ENCODE measurements at regions not wholly inside any gene's neighbourhood (a gene's known extent, or its start where the extent isn't known, plus 50 kb on each side); places are given as distances from the start of the nearest gene placed in this dataset.

DNA sequence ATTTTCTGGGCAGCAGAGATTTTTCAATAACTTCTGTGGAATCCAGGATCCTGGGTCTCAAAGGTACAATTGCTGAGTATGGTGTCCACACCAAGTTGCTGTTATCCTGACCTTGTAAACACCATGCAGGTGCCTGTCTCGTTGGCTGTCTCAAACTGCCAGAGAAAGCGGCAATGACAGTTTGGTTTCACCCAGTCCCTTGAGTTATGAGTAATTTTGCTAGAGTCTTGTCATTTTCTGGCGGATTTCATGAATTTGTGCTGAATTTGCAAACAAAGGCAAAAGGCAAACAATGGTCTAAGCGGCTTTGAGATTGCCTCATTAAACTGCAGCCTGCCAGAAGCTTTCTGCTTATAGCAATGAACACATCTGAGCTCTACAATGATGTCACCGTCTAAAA lies 847.9 kb downstream of the RAB28 start:
- Mint-ChIP-seq H3K27me3 (ENCODE audit: low read depth) (peaks cover 3% of the 10 kb centered on the region; the same call in 1 of the 2 replicates), H3K27ac (no peak overlapping the region), H3K4me1 (peaks cover 8% of the 10 kb centered on the region), H3K9me3 (peaks cover 25% of the 10 kb centered on the region), H3K36me3 (peaks cover 21% of the 10 kb centered on the region), H3K4me3 (no peak overlapping the region)
- DNase-seq (ENCODE audit: low spot score) (no peak), ATAC-seq (no peak)
- CTCF ChIA-PET, result no interaction called here
- TF ChIP-seq IRF2 (CRISPR knock-in tag; IDR thresholded peaks at IDR 0.05; ENCODE audit: borderline replicate concordance, low read depth), result no peak
- no peak for TF ChIP-seq ATF2 (CRISPR knock-in tag; IDR thresholded peaks at IDR 0.05; ENCODE audit: borderline replicate concordance, low read depth)
- no peak for TF ChIP-seq MYBL2 (CRISPR knock-in tag; IDR thresholded peaks at IDR 0.05)
- TF ChIP-seq GTF2I (CRISPR knock-in tag; conservative IDR thresholded peaks at IDR 0.05), result no peak
- no peak for TF ChIP-seq NR1H2 (CRISPR knock-in tag; IDR thresholded peaks at IDR 0.05)
- no peak for TF ChIP-seq ZNF396 (CRISPR knock-in tag; IDR thresholded peaks at IDR 0.05; ENCODE audit: borderline replicate concordance)
- no peak for TF ChIP-seq PRRX2 (CRISPR knock-in tag; IDR thresholded peaks at IDR 0.05)
- TF ChIP-seq HMGXB4 (CRISPR knock-in tag; IDR thresholded peaks at IDR 0.05), result no peak
- TF ChIP-seq, protein P1, sequence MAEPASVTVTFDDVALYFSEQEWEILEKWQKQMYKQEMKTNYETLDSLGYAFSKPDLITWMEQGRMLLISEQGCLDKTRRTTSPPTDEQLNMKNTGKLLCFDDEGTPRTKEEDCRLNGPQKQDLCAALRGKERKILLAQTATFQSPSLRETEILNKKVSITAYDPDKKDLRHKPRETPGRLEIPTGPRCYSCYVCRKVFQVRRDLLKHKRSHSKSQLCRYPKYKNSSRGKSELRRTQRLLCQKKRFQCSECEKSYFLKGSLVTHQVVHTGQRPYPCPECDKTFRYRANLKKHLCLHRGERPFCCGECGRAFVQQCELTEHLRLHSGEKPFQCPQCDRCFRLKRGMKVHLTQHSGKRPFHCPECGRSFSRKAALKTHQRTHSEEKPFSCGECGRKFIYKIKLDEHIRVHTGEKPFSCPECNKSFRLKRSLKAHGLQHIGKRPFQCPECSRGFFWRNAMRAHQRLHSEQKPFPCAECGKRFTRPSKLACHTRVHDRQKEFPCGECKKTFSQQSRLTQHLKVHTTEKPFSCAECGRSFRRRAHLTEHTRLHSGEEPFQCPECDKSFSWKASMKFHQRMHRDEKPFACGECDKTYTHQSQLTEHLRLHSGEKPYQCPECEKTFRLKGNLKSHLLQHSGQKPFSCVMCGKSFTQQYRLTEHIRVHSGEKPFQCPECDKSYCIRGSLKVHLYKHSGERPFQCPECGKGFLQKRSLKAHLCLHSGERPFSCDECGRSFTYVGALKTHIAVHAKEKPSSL (CRISPR knock-in tag; conservative IDR thresholded peaks at IDR 0.05), result no peak
- no peak for TF ChIP-seq MXD4 (CRISPR knock-in tag; IDR thresholded peaks at IDR 0.05; ENCODE audit: borderline replicate concordance)
- TF ChIP-seq USF2 (CRISPR knock-in tag; IDR thresholded peaks at IDR 0.05), result no peak
- no peak for TF ChIP-seq ZNF423 (CRISPR knock-in tag; IDR thresholded peaks at IDR 0.05)
- no peak for TF ChIP-seq TCF7 (CRISPR knock-in tag; IDR thresholded peaks at IDR 0.05; ENCODE audit: low read depth)
- TF ChIP-seq, protein P2, sequence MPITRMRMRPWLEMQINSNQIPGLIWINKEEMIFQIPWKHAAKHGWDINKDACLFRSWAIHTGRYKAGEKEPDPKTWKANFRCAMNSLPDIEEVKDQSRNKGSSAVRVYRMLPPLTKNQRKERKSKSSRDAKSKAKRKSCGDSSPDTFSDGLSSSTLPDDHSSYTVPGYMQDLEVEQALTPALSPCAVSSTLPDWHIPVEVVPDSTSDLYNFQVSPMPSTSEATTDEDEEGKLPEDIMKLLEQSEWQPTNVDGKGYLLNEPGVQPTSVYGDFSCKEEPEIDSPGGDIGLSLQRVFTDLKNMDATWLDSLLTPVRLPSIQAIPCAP (CRISPR knock-in tag; IDR thresholded peaks at IDR 0.05), result no peak
- TF ChIP-seq, protein P3, sequence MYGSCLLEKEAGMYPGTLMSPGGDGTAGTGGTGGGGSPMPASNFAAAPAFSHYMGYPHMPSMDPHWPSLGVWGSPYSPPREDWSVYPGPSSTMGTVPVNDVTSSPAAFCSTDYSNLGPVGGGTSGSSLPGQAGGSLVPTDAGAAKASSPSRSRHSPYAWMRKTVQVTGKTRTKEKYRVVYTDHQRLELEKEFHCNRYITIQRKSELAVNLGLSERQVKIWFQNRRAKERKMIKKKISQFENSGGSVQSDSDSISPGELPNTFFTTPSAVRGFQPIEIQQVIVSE (CRISPR knock-in tag; IDR thresholded peaks at IDR 0.05; ENCODE audit: borderline replicate concordance), result no peak
- TF ChIP-seq CREM (CRISPR knock-in tag; IDR thresholded peaks at IDR 0.05), result no peak
- TF ChIP-seq ZBTB43 (CRISPR knock-in tag; IDR thresholded peaks at IDR 0.05), result no peak
- no peak for TF ChIP-seq PREB (CRISPR knock-in tag; IDR thresholded peaks at IDR 0.05; ENCODE audit: borderline replicate concordance)
- POLR2A ChIA-PET, result no interaction called here
